SIG-M5 treated with dmso at 0.1 percent for 504 hours (cell line): ENCODE measurements at regions not wholly inside any gene's neighbourhood (a gene's known extent, or its start where the extent isn't known, plus 50 kb on each side); places are given as distances from the start of the nearest gene placed in this dataset.
"Not testable (repeated sequence)": the region's sequence is repeated elsewhere in the genome, so short reads cannot be mapped to it uniquely, and the experiment has no call there.

Source experiments
- DNase-seq: peaks from one replicate; lab custom pipeline; 2025; ENCODE audit not compliant: unreplicated experiment; lab: John Stamatoyannopoulos, UW

DNA sequence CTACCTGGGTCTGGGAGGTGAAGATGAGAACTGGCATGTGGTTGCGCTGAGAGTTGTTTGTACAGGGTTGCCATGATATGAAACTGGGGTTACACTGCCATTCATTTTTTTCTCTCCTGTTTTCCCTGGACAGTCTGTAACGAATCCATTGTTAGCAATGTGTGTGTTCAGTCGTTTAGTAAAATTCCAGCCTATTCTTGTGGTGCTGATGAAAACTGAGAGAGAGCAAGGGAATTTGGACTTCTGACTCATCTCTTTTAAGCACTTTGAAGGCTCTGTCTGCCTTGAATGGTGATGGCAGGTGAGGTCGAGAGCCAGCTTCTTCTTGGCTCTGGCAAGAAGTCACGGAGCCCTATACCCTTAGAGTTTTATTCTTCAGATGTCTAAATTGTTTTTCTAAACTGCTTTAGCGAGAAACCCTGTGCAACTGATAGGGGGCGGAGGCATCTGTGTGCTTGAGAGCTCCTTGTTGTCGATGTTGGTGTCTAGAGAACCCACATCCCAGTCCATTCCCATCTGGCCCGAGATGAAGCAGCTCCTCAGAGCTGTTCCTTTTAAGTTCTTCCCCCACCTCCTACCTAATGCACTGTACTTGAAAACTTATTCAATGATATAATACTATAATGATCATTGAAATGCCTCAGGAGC lies 204.4 kb downstream of the TMX1 start:
- no peak for DNase-seq

GRCh38 chr14:51445001-51445390 lies 204.9 kb downstream of the TMX1 start:
- DNase-seq, result no peak

DNA sequence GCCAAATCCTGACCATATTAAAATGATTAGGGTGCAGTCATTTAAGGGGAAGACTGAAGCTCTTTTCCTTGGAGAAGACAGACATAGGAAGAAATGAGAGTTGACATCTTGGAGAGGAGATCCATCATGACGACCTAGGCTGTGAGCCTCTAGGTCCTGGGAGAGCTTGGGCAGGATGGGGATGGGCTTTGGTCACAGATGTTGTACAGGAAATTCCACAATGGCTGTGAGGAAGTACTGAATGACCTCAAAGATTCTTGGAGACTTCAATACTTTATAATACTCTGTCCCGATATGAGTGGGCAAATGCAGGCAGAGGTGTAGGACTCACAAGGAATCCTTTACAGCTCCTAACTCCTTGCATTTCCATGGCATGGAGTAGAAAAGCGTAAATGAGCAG lies 204.9 kb upstream of the FRMD6 start:
- DNase-seq, result no peak

- no peak for DNase-seq
Observed at GRCh38 chr14:51447411-51447810, 204.3 kb upstream of the FRMD6 start.

GRCh38 chr14:51448831-51449670 lies 202.7 kb upstream of the FRMD6 start:
- DNase-seq, result no peak

DNA sequence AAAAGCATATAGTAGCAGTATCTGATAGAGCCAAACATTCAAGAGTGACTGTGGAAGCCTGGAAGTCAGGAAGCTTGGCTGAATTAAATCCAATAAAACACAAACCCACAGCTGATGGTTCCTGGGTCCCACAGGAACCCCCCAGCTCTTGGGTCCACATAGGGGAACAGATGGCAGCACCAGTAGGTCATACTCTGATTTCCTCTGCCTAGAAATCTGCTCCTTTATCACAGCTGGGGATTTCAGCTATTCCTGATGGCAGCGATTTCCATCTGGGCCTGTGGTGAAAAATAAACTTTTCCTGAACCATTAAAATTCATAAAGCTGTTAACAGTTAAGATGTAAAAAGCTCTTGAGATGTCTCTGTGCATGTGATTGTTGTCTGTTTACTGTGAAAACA lies 202.0 kb upstream of the FRMD6 start:
- no peak for DNase-seq

- no peak for DNase-seq
Observed at GRCh38 chr14:51451561-51451960, 200.1 kb upstream of the FRMD6 start.

DNA sequence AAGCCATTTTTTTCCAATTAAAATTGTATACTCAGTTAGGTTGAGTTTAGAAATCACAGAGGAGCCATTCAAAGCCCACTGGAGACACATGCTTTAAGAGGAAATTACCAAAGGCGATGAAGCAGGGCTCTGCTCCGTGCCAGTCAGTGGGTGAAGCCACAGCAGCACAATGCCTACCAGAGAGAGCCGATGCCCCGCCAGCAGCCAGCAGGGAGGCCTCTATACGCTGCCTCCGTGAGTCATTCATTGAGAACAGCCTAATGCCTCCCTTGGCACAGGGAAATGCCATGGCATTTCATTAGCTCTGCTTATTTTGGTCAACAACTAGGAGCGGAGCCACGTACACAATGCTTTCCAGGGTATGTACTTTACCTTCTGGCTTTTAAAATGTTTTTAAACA lies 197.8 kb upstream of the FRMD6 start:
- DNase-seq, result no peak

GRCh38 chr14:51454351-51454750 lies 197.4 kb upstream of the FRMD6 start:
- DNase-seq, result no peak

GRCh38 chr14:51455041-51455835 lies 196.5 kb upstream of the FRMD6 start:
- no peak for DNase-seq

- DNase-seq, result no peak
Observed at GRCh38 chr14:51457843-51458562, 193.7 kb upstream of the FRMD6 start.

GRCh38 chr14:51458563-51458955 lies 193.2 kb upstream of the FRMD6 start:
- DNase-seq, result no peak

GRCh38 chr14:51460011-51460410 lies 191.7 kb upstream of the FRMD6 start:
- DNase-seq, result no peak

GRCh38 chr14:51462182-51462581 lies 189.5 kb upstream of the FRMD6 start:
- no peak for DNase-seq

DNA sequence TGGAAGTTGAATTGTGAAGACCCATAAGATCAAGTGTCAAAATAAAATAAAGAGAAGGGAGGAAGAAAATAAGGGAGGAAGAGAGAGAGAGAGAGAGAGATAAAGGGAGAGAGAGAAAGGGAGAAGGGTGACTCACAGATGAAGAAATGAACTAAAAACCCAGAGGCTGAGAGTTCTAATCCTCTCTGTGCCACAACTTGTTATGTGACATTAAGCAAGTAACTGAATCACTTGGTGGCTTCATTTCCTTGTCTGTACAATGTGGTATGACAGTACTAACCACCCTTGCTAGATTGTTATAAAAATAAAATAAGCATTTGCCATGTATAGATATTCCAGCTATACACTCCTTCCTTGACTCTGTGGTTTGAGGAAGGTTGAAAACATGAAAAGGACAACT lies 189.0 kb upstream of the FRMD6 start:
- DNase-seq, result no peak

- no peak for DNase-seq
Observed at GRCh38 chr14:51463461-51463860, 188.2 kb upstream of the FRMD6 start.

DNA sequence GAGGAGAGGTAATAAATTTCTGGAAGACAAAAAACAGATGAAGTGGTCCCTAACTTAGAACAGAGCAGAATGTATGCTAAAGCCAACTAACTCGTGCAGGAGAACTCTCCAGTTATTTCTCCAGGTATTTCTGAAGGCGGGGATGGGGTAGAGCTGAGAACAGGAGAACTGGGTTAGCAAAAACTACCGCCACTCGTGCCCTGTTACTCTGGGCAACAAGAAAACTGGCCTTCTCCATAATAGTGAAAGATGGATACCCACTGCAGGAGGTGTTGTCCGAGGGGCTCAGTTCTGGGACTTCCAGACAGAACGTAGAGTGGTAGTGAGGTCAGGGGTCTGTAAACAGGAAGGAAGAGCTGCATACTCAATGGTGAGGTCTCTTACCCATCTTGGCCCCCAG lies 187.3 kb upstream of the FRMD6 start:
- no peak for DNase-seq

DNA sequence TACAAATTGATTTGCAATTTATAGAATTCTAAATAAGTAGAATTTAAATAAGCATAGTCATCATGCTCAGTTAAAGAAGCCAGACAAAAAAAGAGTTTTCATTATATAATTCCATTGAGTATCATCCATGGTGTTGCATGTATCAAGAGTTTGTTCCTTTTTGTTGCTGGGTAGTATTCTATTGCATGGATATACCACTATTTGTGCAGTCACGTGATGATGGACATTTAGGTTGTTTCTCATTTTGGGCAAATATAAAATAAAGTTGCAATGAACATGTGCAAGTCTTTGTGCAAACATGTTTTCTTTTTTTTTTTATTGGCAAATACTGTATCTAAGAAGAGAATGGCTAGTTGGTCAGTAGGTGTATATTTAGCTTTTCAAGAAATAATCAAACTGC lies 186.2 kb upstream of the FRMD6 start:
- no peak for DNase-seq

DNA sequence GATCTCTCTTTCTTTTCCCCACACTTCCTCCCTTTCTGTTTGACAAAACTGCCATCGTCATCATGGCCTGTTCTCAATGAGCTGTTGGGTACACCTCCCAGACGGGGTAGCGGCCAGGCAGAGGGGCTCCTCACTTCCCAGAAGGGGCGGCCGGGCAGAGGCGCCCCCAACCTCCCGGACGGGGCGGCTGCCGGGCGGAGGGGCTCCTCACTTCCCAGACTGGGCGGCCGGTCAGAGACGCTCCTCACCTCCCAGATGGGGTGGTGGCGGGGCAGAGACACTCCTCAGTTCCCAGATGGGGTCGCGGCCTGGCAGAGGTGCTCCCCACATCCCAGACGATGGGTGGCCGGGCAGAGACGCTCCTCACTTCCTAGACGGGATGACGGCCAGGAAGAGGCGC lies 184.3 kb upstream of the FRMD6 start:
- not testable (repeated sequence) for DNase-seq

DNA sequence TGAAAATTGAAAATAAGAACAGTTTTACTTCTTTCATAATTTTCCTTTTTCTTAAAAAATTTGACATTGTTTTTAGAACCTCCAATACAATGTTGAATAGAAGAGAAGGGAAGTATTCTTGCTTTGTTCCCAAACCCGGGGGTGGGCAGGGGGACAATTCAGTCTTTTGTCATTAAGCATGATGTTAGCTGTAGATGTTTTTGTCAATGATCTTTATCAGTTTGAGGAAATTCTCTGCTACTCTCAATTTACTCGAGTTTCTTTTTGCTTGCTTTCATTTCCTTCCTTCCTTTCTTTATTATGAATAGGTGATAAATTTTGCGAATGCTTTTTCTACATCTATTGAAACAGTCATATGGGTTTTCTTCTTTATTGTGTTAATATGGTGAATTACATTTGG lies 183.2 kb upstream of the FRMD6 start:
- DNase-seq, result no peak

DNA sequence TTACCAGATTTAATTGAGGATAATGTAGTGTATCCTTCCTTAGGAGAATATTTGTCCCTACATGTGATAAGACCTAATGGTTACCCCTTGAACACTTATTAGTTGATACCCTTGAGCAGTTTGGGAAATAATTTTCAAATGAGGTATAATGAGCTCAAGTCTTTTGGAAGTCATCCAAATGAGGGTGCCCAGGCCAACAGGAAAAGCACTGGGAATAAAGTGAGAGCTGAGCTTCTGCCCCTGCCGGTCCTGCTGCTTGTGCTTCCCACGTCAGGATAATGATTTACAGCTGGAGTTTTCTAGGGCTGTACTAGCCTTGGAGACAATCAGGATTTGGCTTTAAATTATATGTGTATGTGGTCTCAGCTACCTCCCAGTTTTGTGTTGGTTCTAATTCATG lies 178.8 kb upstream of the FRMD6 start:
- no peak for DNase-seq
